ENCODE measurements at regions not wholly inside any gene's neighbourhood (a gene's known extent, or its start where the extent isn't known, plus 50 kb on each side); places are given as distances from the start of the nearest gene placed in this dataset.
"Not testable (repeated sequence)": the region's sequence is repeated elsewhere in the genome, so short reads cannot be mapped to it uniquely, and the experiment has no call there.

- H3K36me3 ChIP-seq = no peaks in the 10 kb centered on the region
- TF ChIP-seq, protein P1, sequence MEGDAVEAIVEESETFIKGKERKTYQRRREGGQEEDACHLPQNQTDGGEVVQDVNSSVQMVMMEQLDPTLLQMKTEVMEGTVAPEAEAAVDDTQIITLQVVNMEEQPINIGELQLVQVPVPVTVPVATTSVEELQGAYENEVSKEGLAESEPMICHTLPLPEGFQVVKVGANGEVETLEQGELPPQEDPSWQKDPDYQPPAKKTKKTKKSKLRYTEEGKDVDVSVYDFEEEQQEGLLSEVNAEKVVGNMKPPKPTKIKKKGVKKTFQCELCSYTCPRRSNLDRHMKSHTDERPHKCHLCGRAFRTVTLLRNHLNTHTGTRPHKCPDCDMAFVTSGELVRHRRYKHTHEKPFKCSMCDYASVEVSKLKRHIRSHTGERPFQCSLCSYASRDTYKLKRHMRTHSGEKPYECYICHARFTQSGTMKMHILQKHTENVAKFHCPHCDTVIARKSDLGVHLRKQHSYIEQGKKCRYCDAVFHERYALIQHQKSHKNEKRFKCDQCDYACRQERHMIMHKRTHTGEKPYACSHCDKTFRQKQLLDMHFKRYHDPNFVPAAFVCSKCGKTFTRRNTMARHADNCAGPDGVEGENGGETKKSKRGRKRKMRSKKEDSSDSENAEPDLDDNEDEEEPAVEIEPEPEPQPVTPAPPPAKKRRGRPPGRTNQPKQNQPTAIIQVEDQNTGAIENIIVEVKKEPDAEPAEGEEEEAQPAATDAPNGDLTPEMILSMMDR (IDR thresholded peaks at IDR 0.05; ENCODE audit: low read depth, low read length) = no peak
- no peak for DNase-seq (ENCODE audit: low read depth in 1 of 2, low spot score in 1 of 2)
- H3K9me3 ChIP-seq (ENCODE audit: low read depth) = no peaks in the 10 kb centered on the region
- no peak overlapping the region for H3K27ac ChIP-seq
- no peaks in the 10 kb centered on the region for H3K27me3 ChIP-seq
- H3K4me1 ChIP-seq (ENCODE audit: low read depth) = no peaks in the 10 kb centered on the region
- H3K4me3 ChIP-seq = no peak overlapping the region
These were observed 201.7 kb upstream of the ADAMTS3 start for GRCh38 chr4:72770708-72771107.

DNA sequence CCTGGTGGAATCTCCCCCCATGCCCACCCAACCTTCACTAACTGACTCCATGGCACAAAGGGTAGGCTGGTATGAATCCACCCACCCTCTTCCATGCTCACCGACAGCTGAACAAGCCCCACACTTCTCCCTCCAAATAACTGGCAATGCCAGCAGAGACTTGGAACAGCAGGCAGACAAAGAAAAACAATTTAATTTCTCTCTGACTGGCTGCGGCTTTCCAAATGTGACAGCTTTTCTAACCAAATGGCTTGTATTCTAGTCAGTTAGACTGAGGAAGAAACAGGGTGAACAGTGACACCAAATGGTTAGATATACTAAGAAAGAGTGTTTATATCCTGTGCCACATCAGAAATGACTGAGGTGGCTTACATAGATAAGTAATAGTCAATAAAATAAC is 199.3 kb upstream of the ADAMTS3 start:
- TF ChIP-seq, protein P1 (IDR thresholded peaks at IDR 0.05; ENCODE audit: low read depth, low read length) = no peak
- H3K36me3 ChIP-seq = no peaks in the 10 kb centered on the region

DNA sequence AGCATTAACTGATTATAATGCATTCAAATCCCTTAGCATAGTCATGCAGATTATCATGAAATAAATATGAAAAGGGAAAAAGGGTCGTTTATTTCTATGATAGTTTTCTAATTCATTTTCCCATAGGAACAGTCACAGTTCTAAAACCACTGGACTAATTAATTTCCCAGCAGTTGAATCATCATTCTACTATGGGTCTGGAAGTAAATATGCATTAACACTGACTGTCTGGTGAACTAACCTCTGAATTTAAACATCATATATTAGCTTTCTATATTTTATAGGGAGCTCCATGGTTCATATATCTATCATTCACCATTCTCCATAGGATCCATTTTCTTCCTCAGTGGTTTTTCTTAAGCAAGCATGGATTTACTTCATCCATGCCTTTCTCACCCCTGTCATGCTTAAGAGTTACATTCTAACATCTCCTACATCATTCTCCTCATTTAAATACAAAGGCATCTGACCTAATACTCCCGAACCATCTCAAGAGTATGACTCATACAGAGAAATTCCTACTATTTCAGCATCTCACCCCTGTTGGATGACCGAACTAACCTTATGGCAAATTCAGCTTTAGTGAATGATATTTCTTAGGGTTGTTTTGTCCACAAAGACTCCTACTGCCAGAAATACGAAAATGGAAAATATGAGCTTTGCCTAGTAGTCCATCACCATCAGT is 198.7 kb upstream of the ADAMTS3 start:
- no peak overlapping the region for H3K4me3 ChIP-seq
- DNase-seq (ENCODE audit: low read depth in 1 of 2, low spot score in 1 of 2) = peak in 1 of 2 donors; percentile 90
- H3K36me3 ChIP-seq = no peaks in the 10 kb centered on the region
- H3K27me3 ChIP-seq = no peaks in the 10 kb centered on the region
- H3K27ac ChIP-seq = no peak overlapping the region
- H3K4me1 ChIP-seq (ENCODE audit: low read depth) = no peaks in the 10 kb centered on the region
- H3K9me3 ChIP-seq (ENCODE audit: low read depth) = no peaks in the 10 kb centered on the region
- TF ChIP-seq, protein P1 (IDR thresholded peaks at IDR 0.05; ENCODE audit: low read depth, low read length) = no peak

More for the DNA sequence above, 199.3 kb upstream of the ADAMTS3 start:
- H3K27ac ChIP-seq = no peak overlapping the region
- H3K4me3 ChIP-seq = no peak overlapping the region
- H3K4me1 ChIP-seq (ENCODE audit: low read depth) = no peaks in the 10 kb centered on the region
- DNase-seq (ENCODE audit: low read depth in 1 of 2, low spot score in 1 of 2) = peak in 1 of 2 donors; percentile 20
- no peaks in the 10 kb centered on the region for H3K27me3 ChIP-seq
- H3K9me3 ChIP-seq (ENCODE audit: low read depth) = no peaks in the 10 kb centered on the region

- not testable (repeated sequence) for H3K4me3 ChIP-seq; H3K9me3 ChIP-seq (ENCODE audit: low read depth); H3K36me3 ChIP-seq; H3K27me3 ChIP-seq; H3K27ac ChIP-seq; H3K4me1 ChIP-seq (ENCODE audit: low read depth); DNase-seq (ENCODE audit: low read depth in 1 of 2, low spot score in 1 of 2)
These were observed 196.8 kb upstream of the ADAMTS3 start for GRCh38 chr4:72765788-72766187.

- DNase-seq (ENCODE audit: low read depth in 1 of 2, low spot score in 1 of 2) = no peak
These were observed 192.5 kb upstream of the ADAMTS3 start for GRCh38 chr4:72761368-72762038.

GRCh38 chr4:72753414-72753813 is 184.4 kb upstream of the ADAMTS3 start:
- H3K4me3 ChIP-seq; H3K27ac ChIP-seq; H3K9me3 ChIP-seq (ENCODE audit: low read depth); DNase-seq (ENCODE audit: low read depth in 1 of 2, low spot score in 1 of 2); H3K27me3 ChIP-seq; H3K36me3 ChIP-seq; H3K4me1 ChIP-seq (ENCODE audit: low read depth): not testable (repeated sequence)

More at GRCh38 chr4:72761368-72762038, 192.5 kb upstream of the ADAMTS3 start:
- TF ChIP-seq, protein P1 (IDR thresholded peaks at IDR 0.05; ENCODE audit: low read depth, low read length) = no peak
- H3K27ac ChIP-seq = no peak overlapping the region
- H3K4me1 ChIP-seq (ENCODE audit: low read depth) = no peaks in the 10 kb centered on the region
- H3K4me3 ChIP-seq = no peak overlapping the region
- H3K36me3 ChIP-seq = no peaks in the 10 kb centered on the region
- H3K9me3 ChIP-seq (ENCODE audit: low read depth) = no peaks in the 10 kb centered on the region
- H3K27me3 ChIP-seq = no peaks in the 10 kb centered on the region
